ENCODE measurements at regions not wholly inside any gene's neighbourhood (a gene's known extent, or its start where the extent isn't known, plus 50 kb on each side); places are given as distances from the start of the nearest gene placed in this dataset.

- TF ChIP-seq CTCF (IDR thresholded peaks at IDR 0.05; ENCODE audit: low read length) (no peak), EZH2 (IDR thresholded peaks at IDR 0.05; ENCODE audit: borderline replicate concordance, low read length) (no peak)
These were observed 607.4 kb downstream of the POM121L12 start for GRCh38 chr7:53642866-53643265.
